COR-L47 (cell line): ENCODE measurements at regions not wholly inside any gene's neighbourhood (a gene's known extent, or its start where the extent isn't known, plus 50 kb on each side); places are given as distances from the start of the nearest gene placed in this dataset.
A peak's percentile ranks its signal among the peaks of the same experiment; 100 is the strongest.

Source experiments
- DNase-seq: peaks from one replicate; lab custom pipeline; 2025; lab: John Stamatoyannopoulos, UW

GRCh38 chr22:19621373-19622060 lies 92.8 kb upstream of the SEPTIN5 start:
- no peak for DNase-seq

DNA sequence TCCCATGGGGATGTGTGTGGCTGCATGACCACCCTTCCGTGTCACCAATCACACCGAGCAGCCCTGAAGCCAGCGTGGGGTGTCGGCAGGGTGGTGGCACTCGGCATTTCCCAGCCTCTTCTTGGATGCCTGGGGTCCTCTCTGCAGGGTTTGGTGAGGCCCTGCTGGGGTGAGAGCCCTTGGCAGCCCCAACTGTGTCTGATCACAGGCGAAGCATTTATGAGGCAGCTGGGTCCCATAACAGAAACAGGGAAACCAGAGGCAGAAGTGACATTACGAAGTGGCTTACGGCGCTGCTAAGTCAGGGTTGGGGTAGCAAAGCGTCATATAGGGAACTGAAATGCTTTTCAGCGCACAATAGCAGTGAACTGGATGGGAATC lies 92.3 kb upstream of the SEPTIN5 start:
- no peak for DNase-seq

DNA sequence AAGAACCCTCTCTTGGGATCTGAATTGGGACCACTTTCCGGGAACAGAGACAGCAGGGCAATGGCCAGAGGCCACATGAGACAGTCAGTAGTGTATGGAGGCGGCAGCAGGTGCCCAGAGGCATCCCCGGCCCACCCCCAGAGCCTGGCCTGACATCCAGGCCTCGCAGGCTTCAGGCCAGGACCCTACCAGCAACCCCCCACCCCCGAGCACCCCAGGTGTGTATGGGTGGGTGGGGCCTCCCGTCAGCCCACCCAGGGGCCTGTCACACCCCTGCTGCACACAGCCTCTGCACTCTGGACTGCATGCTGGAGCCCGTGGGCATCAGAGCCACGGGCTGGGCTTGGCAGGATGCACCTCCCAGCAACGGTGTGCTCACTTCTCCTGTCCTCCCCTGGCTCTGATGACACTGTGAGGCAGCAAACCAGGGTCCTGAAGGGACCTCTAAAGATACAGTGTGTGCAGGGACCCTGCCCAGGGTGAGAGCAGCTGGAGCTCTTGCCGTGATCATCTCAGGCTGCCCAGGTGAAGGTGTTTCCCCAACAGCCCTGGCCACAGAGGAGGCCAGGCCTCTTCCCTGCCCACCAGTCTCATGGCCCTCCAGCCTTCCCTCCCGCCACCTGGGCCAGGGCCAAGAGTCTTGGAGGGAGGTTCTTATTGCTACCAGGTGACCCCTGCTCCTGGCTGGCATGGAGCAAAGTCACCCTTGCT lies 88.8 kb upstream of the SEPTIN5 start:
- no peak for DNase-seq

GRCh38 chr22:19626042-19626587 lies 88.2 kb upstream of the SEPTIN5 start:
- no peak for DNase-seq

DNA sequence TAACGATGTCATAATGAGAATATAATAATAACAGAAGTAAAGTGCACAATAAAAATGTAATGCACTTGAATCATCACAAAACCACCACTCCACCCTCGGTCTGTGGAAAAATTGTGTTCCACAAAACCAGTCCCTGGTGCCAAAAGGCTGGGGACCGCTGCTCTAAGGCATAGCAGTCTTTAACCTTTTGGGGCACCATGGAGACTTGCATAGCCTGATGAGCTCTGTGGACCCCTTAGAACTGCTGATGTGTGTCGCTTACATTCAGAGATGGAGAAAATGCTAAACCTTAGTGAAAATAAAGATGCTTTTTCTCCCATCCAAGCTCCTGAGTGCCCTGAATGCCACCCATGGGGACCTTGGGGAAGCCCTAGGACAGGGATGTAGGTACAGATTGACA lies 87.6 kb upstream of the SEPTIN5 start:
- no peak for DNase-seq

GRCh38 chr22:19628038-19628776 lies 86.1 kb upstream of the SEPTIN5 start:
- no peak for DNase-seq

DNA sequence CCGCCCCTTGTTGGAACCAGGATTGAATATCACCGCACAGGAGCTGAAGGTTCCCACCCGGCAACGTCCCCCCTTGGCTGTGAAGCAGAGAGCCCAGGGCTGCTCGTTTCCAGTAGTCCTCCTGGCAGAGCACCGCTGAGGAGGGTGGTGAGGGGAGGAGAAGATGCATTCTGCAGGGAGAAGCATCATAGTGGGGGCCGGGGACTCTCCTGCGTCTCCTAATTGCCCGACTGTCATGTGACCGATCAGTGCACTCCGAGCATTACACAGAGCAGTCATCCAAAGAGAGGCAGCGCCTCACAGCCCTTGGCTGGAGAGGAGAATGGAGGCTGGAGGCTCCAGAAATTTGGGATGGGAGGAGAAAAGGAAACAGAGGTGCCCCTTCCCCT lies 85.0 kb upstream of the SEPTIN5 start:
- no peak for DNase-seq

- DNase-seq = peak; percentile 74
Observed at GRCh38 chr22:19629720-19630419, 84.4 kb upstream of the SEPTIN5 start.

- DNase-seq = no peak
Observed at GRCh38 chr22:19630614-19631013, 83.7 kb upstream of the SEPTIN5 start.

- peak; percentile 35 for DNase-seq
Observed at GRCh38 chr22:19631899-19632667, 82.2 kb upstream of the SEPTIN5 start.

DNA sequence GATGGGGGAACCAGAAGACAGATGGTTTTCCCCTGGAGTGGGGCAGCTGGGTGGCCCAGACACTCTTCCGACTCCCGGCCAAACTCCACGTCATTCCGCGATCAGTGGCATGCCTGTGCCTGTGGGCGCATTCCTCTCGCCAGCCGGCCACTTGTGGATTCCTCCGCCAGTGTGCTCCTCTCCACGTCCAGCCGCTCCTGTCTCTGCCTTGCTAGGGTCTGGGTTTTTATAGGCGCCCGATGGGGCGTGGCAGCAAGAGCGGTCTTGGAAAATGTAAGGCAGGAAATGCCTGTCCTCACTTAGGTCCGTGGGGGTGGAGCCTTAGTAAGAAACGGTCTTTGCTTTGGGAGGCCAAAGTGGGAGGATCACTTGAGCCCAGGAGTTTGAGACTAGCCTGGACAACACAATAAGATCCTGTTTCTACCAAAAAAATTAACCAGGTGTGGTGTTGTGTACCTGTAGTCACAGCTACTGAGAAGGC lies 81.6 kb upstream of the SEPTIN5 start:
- DNase-seq = no peak

DNA sequence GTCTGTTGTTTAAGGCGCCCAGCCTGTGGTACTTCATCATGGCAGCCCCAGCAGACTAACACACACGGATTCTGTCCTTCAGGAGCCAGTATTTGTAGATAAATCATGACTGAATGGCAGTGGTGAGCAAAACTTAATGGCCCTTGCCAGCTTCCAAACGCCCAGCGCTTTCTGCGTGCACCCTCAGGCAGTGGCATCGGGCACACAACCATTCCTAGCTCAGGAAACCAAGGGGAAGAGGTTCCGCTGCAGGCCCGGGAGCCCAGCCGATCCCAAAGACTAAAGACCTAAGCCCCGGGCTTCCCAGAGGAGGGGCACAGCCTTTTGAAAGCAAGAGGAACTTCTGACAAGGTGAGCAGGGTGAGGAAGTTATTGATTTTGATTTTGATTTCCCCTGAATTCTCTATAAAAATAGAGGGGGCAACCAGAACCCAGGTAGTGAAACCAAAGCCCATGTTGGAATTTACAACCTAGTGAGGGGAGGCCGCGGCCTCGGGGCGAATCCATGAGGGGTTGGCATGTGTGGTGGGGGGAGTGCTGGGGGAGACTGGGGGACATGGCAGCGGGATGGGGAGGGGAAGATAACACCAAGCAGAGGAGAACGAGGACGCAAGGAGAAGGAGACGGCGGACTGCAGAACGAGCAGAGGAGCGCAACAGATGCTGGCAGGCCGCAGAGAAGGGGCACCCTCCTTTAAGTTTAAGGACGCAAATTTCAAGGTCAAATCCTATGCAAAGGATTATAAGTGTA lies 79.9 kb upstream of the SEPTIN5 start:
- DNase-seq = no peak

- DNase-seq = no peak
Observed at GRCh38 chr22:19635644-19636043, 78.7 kb upstream of the SEPTIN5 start.

DNA sequence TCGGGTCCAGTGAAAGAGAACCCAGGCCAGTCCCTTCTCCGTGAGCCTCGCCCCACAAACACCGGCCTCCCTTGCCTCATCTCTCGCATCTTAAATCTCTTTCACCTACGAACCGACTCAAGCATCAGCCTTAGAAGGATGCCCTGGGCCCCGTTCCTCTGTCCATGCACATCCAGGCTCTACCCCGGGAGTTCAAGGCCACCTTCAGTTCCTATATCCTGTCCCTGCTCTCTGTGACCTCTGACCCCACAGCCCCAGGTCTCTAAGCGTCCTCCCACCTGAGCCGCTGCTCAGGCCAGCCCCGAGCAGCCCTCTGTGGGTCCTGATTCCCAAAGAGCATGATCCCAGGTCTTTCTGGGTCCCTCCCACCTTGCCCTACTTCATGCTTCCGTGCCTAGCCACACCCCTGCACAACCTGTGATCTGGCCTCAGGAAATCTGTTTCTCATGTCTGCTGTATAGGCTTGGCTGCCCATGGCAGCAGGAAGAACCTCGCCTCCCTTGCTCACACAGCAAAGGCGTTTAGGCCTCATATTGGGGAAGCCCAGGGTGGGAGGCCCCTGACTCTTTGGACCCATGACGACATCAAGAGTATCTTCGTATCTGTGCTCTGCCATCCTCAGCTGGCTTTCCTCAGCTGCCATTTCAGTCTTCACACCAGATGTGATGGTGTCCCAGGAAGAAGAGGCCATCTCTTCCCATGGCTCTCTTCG lies 77.5 kb upstream of the SEPTIN5 start:
- no peak for DNase-seq

- DNase-seq = no peak
Observed at GRCh38 chr22:19637408-19638281, 76.7 kb upstream of the SEPTIN5 start.

- no peak for DNase-seq
Observed at GRCh38 chr22:19638282-19639015, 75.9 kb upstream of the SEPTIN5 start.

GRCh38 chr22:19639610-19640135 lies 74.6 kb upstream of the SEPTIN5 start:
- no peak for DNase-seq

DNA sequence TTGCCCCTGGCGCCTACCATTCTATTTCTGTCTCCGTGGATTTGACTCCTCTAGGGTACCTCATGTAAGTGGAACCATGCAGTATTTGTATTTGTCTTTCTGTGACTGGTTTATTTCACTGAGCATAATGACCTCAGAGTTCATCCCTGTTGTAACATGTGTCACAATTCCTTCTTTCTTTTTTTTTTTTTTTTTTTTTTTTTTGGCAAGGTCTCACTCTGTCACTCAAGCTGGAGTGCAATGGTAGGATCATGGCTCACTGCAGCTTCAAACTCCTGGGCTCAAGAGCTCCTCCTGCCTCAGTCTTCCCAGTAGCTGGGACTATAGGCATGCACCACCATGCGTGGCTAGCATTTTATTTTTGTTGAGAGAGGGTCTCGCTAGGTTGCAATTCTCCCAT lies 74.0 kb upstream of the SEPTIN5 start:
- DNase-seq = no peak
